ENCODE measurements at regions not wholly inside any gene's neighbourhood (a gene's known extent, or its start where the extent isn't known, plus 50 kb on each side); places are given as distances from the start of the nearest gene placed in this dataset.

DNA sequence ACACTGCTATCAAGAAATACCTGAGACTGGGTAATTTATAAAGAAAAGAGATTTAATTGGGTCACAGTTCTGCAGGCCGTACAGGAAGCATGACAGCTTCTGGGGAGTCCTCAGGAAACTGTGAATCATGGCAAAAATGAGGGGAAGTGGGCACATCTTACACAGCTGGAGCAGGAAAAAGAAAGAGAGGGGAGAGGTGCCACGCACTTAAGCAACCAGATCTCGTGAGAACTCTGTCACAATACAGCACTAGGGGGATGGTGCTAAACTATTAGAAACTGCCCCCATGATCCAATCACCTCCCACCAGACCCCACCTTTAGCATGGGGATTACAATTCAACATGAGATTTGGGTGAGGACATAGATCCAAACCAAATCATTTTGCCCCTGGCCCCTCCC, 105.5 kb upstream of the CPLX2 start:
- Mint-ChIP-seq H3K27ac (no peak overlapping the region), H3K4me3 (no peak overlapping the region), H3K36me3 (no peaks in the 10 kb centered on the region), H3K27me3 (ENCODE audit: low read depth) (peaks cover 56% of the 10 kb centered on the region), H3K4me1 (no peaks in the 10 kb centered on the region), H3K9me3 (peaks cover 11% of the 10 kb centered on the region)
- DNase-seq (ENCODE audit: low spot score in 2 of 2, unreplicated experiment in 2 of 2) = no peak
- TF ChIP-seq, protein P1, sequence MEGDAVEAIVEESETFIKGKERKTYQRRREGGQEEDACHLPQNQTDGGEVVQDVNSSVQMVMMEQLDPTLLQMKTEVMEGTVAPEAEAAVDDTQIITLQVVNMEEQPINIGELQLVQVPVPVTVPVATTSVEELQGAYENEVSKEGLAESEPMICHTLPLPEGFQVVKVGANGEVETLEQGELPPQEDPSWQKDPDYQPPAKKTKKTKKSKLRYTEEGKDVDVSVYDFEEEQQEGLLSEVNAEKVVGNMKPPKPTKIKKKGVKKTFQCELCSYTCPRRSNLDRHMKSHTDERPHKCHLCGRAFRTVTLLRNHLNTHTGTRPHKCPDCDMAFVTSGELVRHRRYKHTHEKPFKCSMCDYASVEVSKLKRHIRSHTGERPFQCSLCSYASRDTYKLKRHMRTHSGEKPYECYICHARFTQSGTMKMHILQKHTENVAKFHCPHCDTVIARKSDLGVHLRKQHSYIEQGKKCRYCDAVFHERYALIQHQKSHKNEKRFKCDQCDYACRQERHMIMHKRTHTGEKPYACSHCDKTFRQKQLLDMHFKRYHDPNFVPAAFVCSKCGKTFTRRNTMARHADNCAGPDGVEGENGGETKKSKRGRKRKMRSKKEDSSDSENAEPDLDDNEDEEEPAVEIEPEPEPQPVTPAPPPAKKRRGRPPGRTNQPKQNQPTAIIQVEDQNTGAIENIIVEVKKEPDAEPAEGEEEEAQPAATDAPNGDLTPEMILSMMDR (IDR thresholded peaks at IDR 0.05; ENCODE audit: unreplicated experiment) = no peak

DNA sequence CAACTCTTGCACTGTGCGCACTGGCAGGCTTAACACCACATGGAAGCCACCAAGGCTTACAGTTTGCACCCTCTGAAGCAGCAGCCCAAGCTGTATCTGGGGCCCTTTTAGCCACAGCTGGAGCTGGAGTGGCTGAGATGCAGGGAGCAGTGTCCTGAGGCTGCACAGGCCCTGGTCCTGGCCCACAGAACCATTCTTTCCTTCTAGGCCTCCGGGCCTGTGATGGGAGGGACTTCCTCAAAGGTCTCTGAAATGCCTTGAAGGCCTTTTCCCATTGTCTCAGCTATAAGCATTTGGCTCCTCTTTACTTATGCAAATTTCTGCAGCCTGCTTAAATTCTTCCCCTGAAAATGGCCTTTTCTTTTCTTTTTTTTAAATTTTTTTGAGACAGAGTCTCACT, 104.4 kb upstream of the CPLX2 start:
- Mint-ChIP-seq H3K9me3 (peaks cover 11% of the 10 kb centered on the region), H3K27me3 (ENCODE audit: low read depth) (peaks cover 67% of the 10 kb centered on the region), H3K4me3 (no peak overlapping the region), H3K4me1 (no peaks in the 10 kb centered on the region), H3K36me3 (no peaks in the 10 kb centered on the region), H3K27ac (no peak overlapping the region)
- TF ChIP-seq, protein P1 (IDR thresholded peaks at IDR 0.05; ENCODE audit: unreplicated experiment) = no peak
- no peak for DNase-seq (ENCODE audit: low spot score in 2 of 2, unreplicated experiment in 2 of 2)

DNA sequence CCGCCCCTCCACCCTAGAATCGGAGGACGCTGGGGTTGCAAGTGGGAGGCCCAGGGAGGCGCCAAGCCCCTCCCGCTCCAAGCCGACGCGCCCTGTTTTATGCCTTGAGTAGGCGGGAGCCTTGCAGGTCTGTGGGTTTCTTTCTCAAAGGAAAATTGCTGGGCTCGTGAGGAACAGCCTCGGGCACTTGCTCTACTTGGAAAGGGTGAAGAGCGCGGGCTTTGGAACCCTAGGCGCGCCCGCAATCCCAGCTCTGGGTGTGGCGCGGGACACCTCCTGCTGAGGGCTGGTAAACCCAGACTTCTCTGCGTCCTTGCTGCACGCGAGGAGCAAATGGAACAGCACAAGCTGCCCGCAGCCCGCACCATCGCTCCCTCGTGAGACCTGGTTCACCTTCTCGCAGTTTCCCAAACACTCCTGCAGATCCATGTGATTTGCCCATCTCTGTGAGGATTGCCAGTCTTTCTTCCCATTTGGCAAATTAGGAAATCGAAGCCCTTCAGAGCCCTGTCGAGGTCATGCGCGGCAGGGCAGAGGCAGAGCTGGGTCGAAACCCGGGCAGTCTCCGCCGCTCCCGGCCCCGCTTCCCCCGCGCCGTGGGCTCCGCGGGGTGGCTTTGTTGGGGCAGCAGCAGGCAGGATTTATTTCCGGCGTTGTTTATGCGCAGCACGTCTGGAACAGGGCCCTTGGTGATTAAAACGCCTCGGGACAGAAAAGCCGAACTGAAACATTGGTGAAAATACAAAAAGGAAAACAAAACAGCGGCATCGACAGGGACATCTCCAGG, 98.4 kb upstream of the CPLX2 start:
- Mint-ChIP-seq H3K4me1 (peaks cover 2% of the 10 kb centered on the region), H3K9me3 (peaks cover 6% of the 10 kb centered on the region), H3K4me3 (no peak overlapping the region), H3K36me3 (no peaks in the 10 kb centered on the region), H3K27ac (no peak overlapping the region), H3K27me3 (ENCODE audit: low read depth) (peaks cover 97% of the 10 kb centered on the region)
- DNase-seq (ENCODE audit: low spot score in 2 of 2, unreplicated experiment in 2 of 2) = no peak
- TF ChIP-seq, protein P1 (IDR thresholded peaks at IDR 0.05; ENCODE audit: unreplicated experiment) = no peak

DNA sequence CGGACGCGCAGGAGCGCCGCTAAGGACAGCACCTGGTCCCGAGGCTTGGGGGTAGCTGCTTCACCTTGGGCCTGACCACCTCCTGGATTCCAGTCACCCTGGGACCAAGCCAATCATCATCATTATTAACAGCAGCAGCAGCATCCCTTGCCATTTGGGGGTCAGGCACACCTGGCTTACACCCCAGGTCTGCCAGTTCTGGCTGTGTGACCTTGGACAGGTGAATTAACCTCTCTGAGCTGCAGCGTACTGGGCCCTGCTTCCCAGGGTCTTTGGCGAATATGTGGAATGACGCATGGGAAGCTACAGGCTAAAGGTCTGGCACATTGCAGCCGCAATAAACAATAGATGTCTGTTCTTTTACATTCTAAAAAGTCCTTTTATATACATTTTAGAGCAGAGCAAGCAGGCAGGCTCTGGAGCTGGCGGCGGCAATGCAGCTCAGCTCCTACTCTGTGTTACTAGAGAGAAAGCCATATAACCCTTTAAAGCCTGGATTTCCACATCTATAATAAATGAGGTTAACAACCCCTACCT, 97.8 kb upstream of the CPLX2 start:
- Mint-ChIP-seq H3K27ac (no peak overlapping the region), H3K27me3 (ENCODE audit: low read depth) (peaks cover 94% of the 10 kb centered on the region), H3K4me1 (peaks cover 2% of the 10 kb centered on the region), H3K36me3 (no peaks in the 10 kb centered on the region), H3K9me3 (no peaks in the 10 kb centered on the region), H3K4me3 (no peak overlapping the region)
- DNase-seq (ENCODE audit: low spot score in 2 of 2, unreplicated experiment in 2 of 2) = no peak
- TF ChIP-seq, protein P1 (IDR thresholded peaks at IDR 0.05; ENCODE audit: unreplicated experiment) = no peak

DNA sequence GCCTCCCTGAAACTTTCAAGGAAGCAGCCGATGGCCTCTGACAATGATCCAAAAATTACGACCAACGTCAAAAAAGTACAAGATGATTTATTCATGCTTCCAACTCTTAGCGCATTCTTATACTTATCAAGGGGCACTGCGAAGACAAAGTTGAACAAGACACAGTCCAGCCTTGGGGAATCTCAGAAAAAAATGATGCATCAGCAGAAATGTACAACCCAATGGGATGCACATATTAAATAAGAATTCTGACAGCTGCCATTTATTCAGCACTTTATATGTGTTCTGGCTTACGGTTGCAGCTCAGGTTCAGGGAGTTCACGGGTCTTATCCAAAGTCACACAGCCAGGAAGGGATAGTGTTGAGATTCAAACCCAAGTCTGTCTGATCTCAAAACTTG, 96.0 kb upstream of the CPLX2 start:
- TF ChIP-seq, protein P1 (IDR thresholded peaks at IDR 0.05; ENCODE audit: unreplicated experiment) = no peak
- no peak for DNase-seq (ENCODE audit: low spot score in 2 of 2, unreplicated experiment in 2 of 2)
- Mint-ChIP-seq H3K4me3 (no peak overlapping the region), H3K27me3 (ENCODE audit: low read depth) (peaks cover 90% of the 10 kb centered on the region), H3K4me1 (peaks cover 2% of the 10 kb centered on the region), H3K9me3 (no peaks in the 10 kb centered on the region), H3K27ac (no peak overlapping the region), H3K36me3 (no peaks in the 10 kb centered on the region)
